Activated T-cell treated with anti-CD3 and anti-CD28 coated beads for 48 hours (primary cell): ENCODE measurements at regions not wholly inside any gene's neighbourhood (a gene's known extent, or its start where the extent isn't known, plus 50 kb on each side); places are given as distances from the start of the nearest gene placed in this dataset.

Experiments used
- DNase-seq: peaks from one replicate; pipeline ENCODE4 v3.0.0-alpha.2; 2020; ENCODE audit warnings: low read depth

- no peak for DNase-seq
Observed at GRCh38 chr6:91633374-91634111, 1046.7 kb upstream of the MAP3K7 start.

- DNase-seq: no peak
Observed at GRCh38 chr6:91632308-91632707, 1045.4 kb upstream of the MAP3K7 start.

- DNase-seq: no peak
Observed at GRCh38 chr6:91631227-91631626, 1044.4 kb upstream of the MAP3K7 start.

- DNase-seq: no peak
Observed at GRCh38 chr6:91626911-91627310, 1040.0 kb upstream of the MAP3K7 start.

- no peak for DNase-seq
Observed at GRCh38 chr6:91613481-91613880, 1026.6 kb upstream of the MAP3K7 start.

- DNase-seq: no peak
Observed at GRCh38 chr6:91611190-91611589, 1024.3 kb upstream of the MAP3K7 start.

- no peak for DNase-seq
Observed at GRCh38 chr6:91608428-91608827, 1021.6 kb upstream of the MAP3K7 start.

- DNase-seq: no peak
Observed at GRCh38 chr6:91606148-91606901, 1019.5 kb upstream of the MAP3K7 start.

- DNase-seq: no peak
Observed at GRCh38 chr6:91600561-91600960, 1013.7 kb upstream of the MAP3K7 start.

GRCh38 chr6:91590191-91590590, 1003.3 kb upstream of the MAP3K7 start:
- DNase-seq: no peak

- DNase-seq: no peak
Observed at GRCh38 chr6:91580635-91581034, 993.8 kb upstream of the MAP3K7 start.

- DNase-seq: no peak
Observed at GRCh38 chr6:91575032-91575431, 988.2 kb upstream of the MAP3K7 start.

GRCh38 chr6:91573826-91574416, 987.0 kb upstream of the MAP3K7 start:
- DNase-seq: no peak

GRCh38 chr6:91572878-91573277, 986.0 kb upstream of the MAP3K7 start:
- no peak for DNase-seq

GRCh38 chr6:91569071-91569470, 982.2 kb upstream of the MAP3K7 start:
- DNase-seq: no peak

GRCh38 chr6:91566467-91566866, 979.6 kb upstream of the MAP3K7 start:
- DNase-seq: no peak

GRCh38 chr6:91565207-91565606, 978.3 kb upstream of the MAP3K7 start:
- no peak for DNase-seq

GRCh38 chr6:91562955-91563354, 976.1 kb upstream of the MAP3K7 start:
- no peak for DNase-seq

GRCh38 chr6:91560409-91560808, 973.5 kb upstream of the MAP3K7 start:
- no peak for DNase-seq

- DNase-seq: no peak
Observed at GRCh38 chr6:91540902-91541301, 954.0 kb upstream of the MAP3K7 start.

- no peak for DNase-seq
Observed at GRCh38 chr6:91539456-91539855, 952.6 kb upstream of the MAP3K7 start.

GRCh38 chr6:91538622-91539021, 951.8 kb upstream of the MAP3K7 start:
- no peak for DNase-seq

- DNase-seq: no peak
Observed at GRCh38 chr6:91534614-91535013, 947.7 kb upstream of the MAP3K7 start.
